ENCODE measurements at regions not wholly inside any gene's neighbourhood (a gene's known extent, or its start where the extent isn't known, plus 50 kb on each side); places are given as distances from the start of the nearest gene placed in this dataset.

DNA sequence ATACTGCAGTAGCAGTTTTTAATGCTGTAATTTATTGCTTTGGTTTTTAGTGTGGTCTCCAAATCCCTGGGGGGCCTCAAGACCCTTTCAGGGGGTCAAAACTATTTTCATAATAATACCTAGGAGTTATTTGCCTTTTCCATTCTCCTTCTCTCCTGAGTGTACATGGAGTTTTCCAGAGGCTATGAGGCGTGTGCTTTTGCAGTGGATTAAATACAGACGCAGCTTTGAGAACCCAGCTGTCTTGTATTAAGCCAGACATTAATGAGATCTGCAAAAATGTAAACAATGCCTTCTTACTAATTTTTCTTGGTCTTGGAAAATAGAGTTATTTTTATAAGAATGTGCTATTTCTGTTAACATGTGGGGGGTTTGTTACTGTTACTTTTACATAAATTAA is 68.6 kb downstream of the SLC25A47 start:
- Mint-ChIP-seq H3K27me3 (no peaks in the 10 kb centered on the region), H3K27ac (no peak overlapping the region), H3K36me3 (ENCODE audit: low read depth) (no peaks in the 10 kb centered on the region), H3K9me3 (no peaks in the 10 kb centered on the region), H3K4me1 (peaks cover 10% of the 10 kb centered on the region), H3K4me3 (no peak overlapping the region)
- POLR2A ChIA-PET: no interaction called here
- no peak for DNase-seq
- CTCF ChIA-PET: interaction anchor here (12.3 kb wide), 1 partner anchor 253 kb away, joined by 228 read pairs; no protein-coding TSS in a partner anchor

DNA sequence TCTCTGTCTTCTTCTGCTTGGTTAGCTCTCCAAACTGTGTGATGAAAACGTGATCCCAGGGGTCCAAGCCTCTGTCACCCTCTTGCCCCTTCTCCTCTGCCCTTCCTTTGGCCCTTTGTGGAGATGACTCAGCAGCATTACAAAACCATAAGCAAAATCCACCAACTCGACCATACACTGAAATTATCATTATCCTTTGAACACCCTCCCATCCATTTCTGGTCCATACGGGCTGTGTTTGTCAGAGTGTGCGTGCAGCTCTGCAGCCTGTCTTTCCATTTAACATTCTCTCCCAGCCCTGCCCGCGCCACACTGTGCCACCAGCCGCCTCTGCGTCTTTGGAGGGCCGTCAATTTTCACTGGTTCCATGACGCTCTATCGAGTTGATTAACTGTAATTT is 69.2 kb downstream of the SLC25A47 start:
- Mint-ChIP-seq H3K4me3 (no peak overlapping the region), H3K9me3 (no peaks in the 10 kb centered on the region), H3K36me3 (ENCODE audit: low read depth) (peaks cover 1% of the 10 kb centered on the region), H3K27me3 (no peaks in the 10 kb centered on the region), H3K27ac (no peak overlapping the region), H3K4me1 (peaks cover 10% of the 10 kb centered on the region)
- POLR2A ChIA-PET: no interaction called here
- CTCF ChIA-PET: interaction anchor here (12.3 kb wide), 1 partner anchor 253 kb away, joined by 228 read pairs; no protein-coding TSS in a partner anchor
- DNase-seq: no peak

DNA sequence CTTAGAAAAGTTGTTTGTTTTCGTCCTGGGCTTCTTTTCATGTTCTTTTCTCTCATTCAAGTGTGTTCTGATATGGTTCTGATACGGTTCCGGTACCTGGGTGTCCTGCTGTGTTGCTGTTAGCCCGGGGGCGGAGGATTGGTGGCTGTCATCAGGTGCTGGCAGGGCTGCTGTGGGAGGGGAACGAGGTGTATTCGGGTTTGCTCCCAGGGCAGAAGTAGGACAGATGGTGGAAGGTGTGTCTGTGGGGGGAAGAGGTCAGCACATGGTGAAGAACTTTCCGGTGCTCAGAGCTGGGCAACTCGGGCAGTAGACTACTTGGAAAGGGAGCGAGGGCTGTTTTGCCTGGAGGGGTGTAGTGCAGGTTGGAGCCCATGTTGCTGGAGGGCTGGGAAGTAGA is 70.2 kb downstream of the SLC25A47 start:
- peaks cover 3% of the 10 kb centered on the region for H3K36me3 Mint-ChIP-seq (ENCODE audit: low read depth)
- CTCF ChIA-PET: interaction anchor here (2.1 to 12.3 kb wide), 2 partner anchors 8 to 252 kb away, joined by 5 to 228 read pairs; no protein-coding TSS in a partner anchor
- POLR2A ChIA-PET: no interaction called here
- H3K4me1 Mint-ChIP-seq: peaks cover 5% of the 10 kb centered on the region
- no peaks in the 10 kb centered on the region for H3K9me3 Mint-ChIP-seq
- DNase-seq: no peak
- H3K4me3 Mint-ChIP-seq: no peak overlapping the region
- no peak overlapping the region for H3K27ac Mint-ChIP-seq
- no peaks in the 10 kb centered on the region for H3K27me3 Mint-ChIP-seq

- no peaks in the 10 kb centered on the region for H3K9me3 Mint-ChIP-seq
- no peak overlapping the region for H3K4me3 Mint-ChIP-seq
- ChIA-PET CTCF (interaction anchor here (2.0 to 2.1 kb wide), 2 partner anchors 9 to 251 kb away, joined by 5 to 12 read pairs; no protein-coding TSS in a partner anchor), POLR2A (no interaction called here)
- H3K27ac Mint-ChIP-seq: no peak overlapping the region
- H3K27me3 Mint-ChIP-seq: no peaks in the 10 kb centered on the region
- H3K36me3 Mint-ChIP-seq (ENCODE audit: low read depth): peaks cover 3% of the 10 kb centered on the region
- no peaks in the 10 kb centered on the region for H3K4me1 Mint-ChIP-seq
- DNase-seq: no peak
These were observed 71.0 kb downstream of the SLC25A47 start for GRCh38 chr14:100393906-100394732.

GRCh38 chr14:100394886-100395672 is 71.9 kb downstream of the SLC25A47 start:
- Mint-ChIP-seq H3K4me3 (no peak overlapping the region), H3K27me3 (no peaks in the 10 kb centered on the region), H3K9me3 (no peaks in the 10 kb centered on the region), H3K27ac (no peak overlapping the region), H3K4me1 (no peaks in the 10 kb centered on the region), H3K36me3 (ENCODE audit: low read depth) (peaks cover 3% of the 10 kb centered on the region)
- DNase-seq: no peak
- CTCF ChIA-PET: interaction anchor here (1.3 to 2.1 kb wide), 4 partner anchors 10 to 259 kb away, joined by 5 to 12 read pairs (median 6); no protein-coding TSS in a partner anchor
- POLR2A ChIA-PET: no interaction called here

DNA sequence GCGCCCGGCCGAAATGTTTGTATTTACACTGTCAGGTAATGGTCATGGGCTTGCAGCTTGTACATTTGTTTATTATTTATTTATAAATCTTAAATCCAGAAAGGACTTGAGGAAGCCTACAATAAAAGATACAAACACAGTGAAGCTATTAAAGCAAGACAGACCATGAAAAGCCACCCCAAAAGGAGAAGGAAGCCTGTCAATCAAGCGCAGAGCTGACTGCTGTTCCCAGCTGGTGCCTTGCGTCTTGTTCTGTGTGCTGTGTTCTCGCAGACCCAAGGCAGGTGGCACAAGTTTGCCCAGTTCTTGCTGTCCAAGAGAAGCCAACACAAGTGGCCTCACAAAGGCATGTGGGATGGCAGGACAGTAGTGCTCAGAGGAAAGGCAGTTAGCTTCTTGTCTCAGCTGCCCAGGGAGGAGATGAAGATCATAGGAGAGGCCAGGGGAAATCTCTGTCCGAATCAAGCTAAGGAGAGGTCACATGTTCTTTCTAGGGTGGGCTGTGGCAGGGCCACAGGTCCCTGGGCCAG is 73.2 kb downstream of the SLC25A47 start:
- ChIA-PET POLR2A (no interaction called here), CTCF (interaction anchor here (1.3 to 2.0 kb wide), 3 partner anchors 13 to 257 kb away, joined by 5 to 12 read pairs (median 6); no protein-coding TSS in a partner anchor)
- DNase-seq: no peak
- H3K27ac Mint-ChIP-seq: no peak overlapping the region
- peaks cover 3% of the 10 kb centered on the region for H3K36me3 Mint-ChIP-seq (ENCODE audit: low read depth)
- H3K4me1 Mint-ChIP-seq: no peaks in the 10 kb centered on the region
- H3K9me3 Mint-ChIP-seq: no peaks in the 10 kb centered on the region
- H3K4me3 Mint-ChIP-seq: no peak overlapping the region
- H3K27me3 Mint-ChIP-seq: no peaks in the 10 kb centered on the region

- H3K27ac Mint-ChIP-seq: no peak overlapping the region
- H3K36me3 Mint-ChIP-seq (ENCODE audit: low read depth): peaks cover 3% of the 10 kb centered on the region
- ChIA-PET CTCF (no interaction called here), POLR2A (no interaction called here)
- no peak for DNase-seq
- no peaks in the 10 kb centered on the region for H3K9me3 Mint-ChIP-seq
- no peaks in the 10 kb centered on the region for H3K4me1 Mint-ChIP-seq
- H3K4me3 Mint-ChIP-seq: no peak overlapping the region
- H3K27me3 Mint-ChIP-seq: no peaks in the 10 kb centered on the region
These were observed 73.9 kb downstream of the SLC25A47 start for GRCh38 chr14:100397005-100397404.

- Mint-ChIP-seq H3K27ac (no peak overlapping the region), H3K27me3 (no peaks in the 10 kb centered on the region), H3K4me1 (no peaks in the 10 kb centered on the region), H3K9me3 (no peaks in the 10 kb centered on the region), H3K36me3 (ENCODE audit: low read depth) (peaks cover 3% of the 10 kb centered on the region), H3K4me3 (no peak overlapping the region)
- POLR2A ChIA-PET: no interaction called here
- CTCF ChIA-PET: interaction anchor here (0.8 kb wide), 1 partner anchor 13 kb away, joined by 3 read pairs; no protein-coding TSS in a partner anchor
- DNase-seq: no peak
These were observed 74.9 kb downstream of the SLC25A47 start for GRCh38 chr14:100398044-100398443.

- Mint-ChIP-seq H3K4me3 (no peak overlapping the region), H3K9me3 (no peaks in the 10 kb centered on the region), H3K27me3 (no peaks in the 10 kb centered on the region), H3K36me3 (ENCODE audit: low read depth) (peaks cover 3% of the 10 kb centered on the region), H3K4me1 (no peaks in the 10 kb centered on the region), H3K27ac (no peak overlapping the region)
- POLR2A ChIA-PET: no interaction called here
- DNase-seq: no peak
- CTCF ChIA-PET: interaction anchor here (1.2 kb wide), 1 partner anchor 16 kb away, joined by 4 read pairs; no protein-coding TSS in a partner anchor
These were observed 76.1 kb downstream of the SLC25A47 start for GRCh38 chr14:100399052-100399849.

DNA sequence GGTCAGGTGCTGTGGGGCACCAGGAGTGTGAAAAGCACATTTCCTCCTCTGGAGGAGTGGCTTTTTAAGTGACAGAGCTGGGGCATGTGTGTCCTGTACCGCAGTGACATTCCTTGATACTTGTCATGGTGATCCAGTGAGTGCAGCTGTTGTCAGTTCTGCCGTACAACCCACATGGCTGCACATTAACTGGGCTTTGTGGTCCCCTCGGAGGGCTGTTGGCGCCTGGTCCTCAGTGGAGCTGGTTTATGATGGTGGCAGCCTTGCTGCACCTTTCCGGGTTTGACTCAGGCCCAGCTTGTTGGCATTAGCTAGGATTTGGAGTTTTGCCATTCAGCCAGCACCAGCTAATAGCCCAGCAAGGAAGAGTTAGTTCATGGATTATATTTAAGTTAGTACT is 77.0 kb downstream of the SLC25A47 start:
- Mint-ChIP-seq H3K27me3 (no peaks in the 10 kb centered on the region), H3K4me3 (no peak overlapping the region), H3K9me3 (no peaks in the 10 kb centered on the region), H3K36me3 (ENCODE audit: low read depth) (peaks cover 3% of the 10 kb centered on the region), H3K27ac (no peak overlapping the region), H3K4me1 (peaks cover 5% of the 10 kb centered on the region)
- DNase-seq: no peak
- CTCF ChIA-PET: interaction anchor here (1.0 to 1.4 kb wide), 2 partner anchors 16 to 246 kb away, joined by 4 read pairs; no protein-coding TSS in a partner anchor
- POLR2A ChIA-PET: no interaction called here

DNA sequence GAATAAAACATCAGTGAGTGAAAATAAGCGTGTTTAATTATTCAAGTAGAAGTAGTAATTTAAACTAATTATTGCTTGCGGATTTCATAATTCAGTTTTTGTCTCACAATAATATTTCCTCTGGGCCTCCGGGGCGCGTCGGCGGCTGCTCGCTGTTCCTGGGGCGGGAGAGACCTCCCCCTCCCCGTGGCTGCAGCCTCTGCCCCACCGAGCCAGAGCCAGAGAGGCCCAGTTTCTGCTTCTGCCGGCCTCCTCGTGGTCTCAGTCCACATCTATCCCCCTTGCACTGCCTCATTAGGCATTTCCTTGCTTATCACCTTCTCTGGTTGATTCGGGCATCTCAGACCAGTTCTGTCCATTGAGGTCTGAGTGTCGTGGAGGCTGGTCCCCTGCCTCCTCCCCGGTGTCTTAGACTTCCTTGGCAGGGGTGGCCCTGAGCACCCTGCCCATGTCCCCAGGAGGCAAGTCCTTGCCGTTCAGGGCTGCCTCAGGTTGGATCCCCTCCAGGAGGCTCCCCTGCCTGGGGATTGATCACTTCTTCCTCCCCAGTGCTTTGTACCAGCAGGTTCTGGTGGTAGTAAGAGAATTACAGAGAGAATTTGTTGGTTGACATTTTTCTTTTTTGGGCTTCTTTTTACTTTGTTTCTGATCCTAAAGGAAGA is 78.0 kb downstream of the SLC25A47 start:
- ChIA-PET POLR2A (no interaction called here), CTCF (interaction anchor here (1.0 to 1.4 kb wide), 2 partner anchors 17 to 244 kb away, joined by 4 read pairs; no protein-coding TSS in a partner anchor)
- no peak for DNase-seq
- Mint-ChIP-seq H3K4me3 (no peak overlapping the region), H3K9me3 (no peaks in the 10 kb centered on the region), H3K36me3 (ENCODE audit: low read depth) (peaks cover 3% of the 10 kb centered on the region), H3K4me1 (peaks cover 13% of the 10 kb centered on the region), H3K27me3 (no peaks in the 10 kb centered on the region), H3K27ac (no peak overlapping the region)

DNA sequence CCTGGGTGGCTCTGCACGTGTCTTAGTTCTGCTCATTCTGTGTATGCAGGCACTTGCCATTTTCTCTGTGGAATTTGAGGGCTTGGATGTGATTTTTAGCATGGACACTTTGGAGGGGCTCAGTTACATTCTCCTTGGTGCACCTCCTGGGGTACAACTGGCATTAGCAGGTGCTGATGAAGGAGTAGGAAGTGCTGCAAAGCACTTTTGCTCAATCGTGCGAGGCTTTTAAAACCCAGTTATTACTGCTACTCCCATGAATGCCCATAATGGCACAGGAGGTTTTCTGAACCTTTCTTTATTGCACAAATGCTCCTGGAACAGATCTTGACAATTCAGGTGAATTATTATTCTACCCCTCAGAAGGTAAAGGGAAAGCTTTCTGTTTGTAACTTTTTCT is 78.7 kb downstream of the SLC25A47 start:
- H3K9me3 Mint-ChIP-seq: no peaks in the 10 kb centered on the region
- peaks cover 3% of the 10 kb centered on the region for H3K36me3 Mint-ChIP-seq (ENCODE audit: low read depth)
- H3K27ac Mint-ChIP-seq: no peak overlapping the region
- peaks cover 19% of the 10 kb centered on the region for H3K4me1 Mint-ChIP-seq
- no peak overlapping the region for H3K4me3 Mint-ChIP-seq
- ChIA-PET CTCF (interaction anchor here (1.1 to 1.2 kb wide), 2 partner anchors 14 to 16 kb away, joined by 3 read pairs; no protein-coding TSS in a partner anchor), POLR2A (no interaction called here)
- H3K27me3 Mint-ChIP-seq: no peaks in the 10 kb centered on the region
- DNase-seq: no peak
